22Rv1 (cell line): ENCODE measurements at regions not wholly inside any gene's neighbourhood (a gene's known extent, or its start where the extent isn't known, plus 50 kb on each side); places are given as distances from the start of the nearest gene placed in this dataset.

Experiments used
- ZFX ChIP-seq: fragments of 450-650 bp; IDR thresholded peaks from 2 replicates; pipeline ENCODE4 v1.6.1; 2017; ENCODE audit warnings: antibody characterized with exemption, borderline replicate concordance
- TF ChIP-seq, protein P1 (sequence below): fragments of 450-650 bp; IDR thresholded peaks from 2 replicates; pipeline ENCODE4 v1.5.1; 2017; ENCODE audit warnings: mild to moderate bottlenecking

DNA sequence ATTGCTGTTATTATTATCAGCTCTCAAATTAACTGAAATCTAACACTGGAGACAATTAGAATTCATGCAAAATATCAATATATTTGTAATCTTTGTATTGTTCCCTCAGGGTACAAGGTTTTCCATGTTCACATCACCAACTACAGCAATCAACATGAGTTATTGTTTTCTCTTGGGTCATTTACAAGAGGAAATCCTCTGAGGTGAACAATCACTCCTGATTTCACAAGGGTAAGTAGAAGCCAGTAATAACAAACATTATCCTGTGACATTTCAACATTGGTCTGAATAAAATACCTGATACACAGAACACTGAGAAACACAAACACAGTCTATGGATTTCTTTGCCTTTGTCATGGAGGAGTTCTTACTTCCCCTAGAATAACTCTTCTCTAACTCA, 174.0 kb downstream of the SUCNR1 start:
- TF ChIP-seq, protein P1, sequence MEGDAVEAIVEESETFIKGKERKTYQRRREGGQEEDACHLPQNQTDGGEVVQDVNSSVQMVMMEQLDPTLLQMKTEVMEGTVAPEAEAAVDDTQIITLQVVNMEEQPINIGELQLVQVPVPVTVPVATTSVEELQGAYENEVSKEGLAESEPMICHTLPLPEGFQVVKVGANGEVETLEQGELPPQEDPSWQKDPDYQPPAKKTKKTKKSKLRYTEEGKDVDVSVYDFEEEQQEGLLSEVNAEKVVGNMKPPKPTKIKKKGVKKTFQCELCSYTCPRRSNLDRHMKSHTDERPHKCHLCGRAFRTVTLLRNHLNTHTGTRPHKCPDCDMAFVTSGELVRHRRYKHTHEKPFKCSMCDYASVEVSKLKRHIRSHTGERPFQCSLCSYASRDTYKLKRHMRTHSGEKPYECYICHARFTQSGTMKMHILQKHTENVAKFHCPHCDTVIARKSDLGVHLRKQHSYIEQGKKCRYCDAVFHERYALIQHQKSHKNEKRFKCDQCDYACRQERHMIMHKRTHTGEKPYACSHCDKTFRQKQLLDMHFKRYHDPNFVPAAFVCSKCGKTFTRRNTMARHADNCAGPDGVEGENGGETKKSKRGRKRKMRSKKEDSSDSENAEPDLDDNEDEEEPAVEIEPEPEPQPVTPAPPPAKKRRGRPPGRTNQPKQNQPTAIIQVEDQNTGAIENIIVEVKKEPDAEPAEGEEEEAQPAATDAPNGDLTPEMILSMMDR = no peak
- no peak for TF ChIP-seq ZFX
